Pancreas (tissue), 10 donors: ENCODE measurements at regions not wholly inside any gene's neighbourhood (a gene's known extent, or its start where the extent isn't known, plus 50 kb on each side); places are given as distances from the start of the nearest gene placed in this dataset.

Source experiments
- ATAC-seq, 4 donors: fragments of 200-7000 bp; cut with Tn5 transposase; one replicate each; pipeline versions ENCODE4 v1.8.0 to v1.9.1; 2020; ENCODE audit warnings: mild to moderate bottlenecking in 4 of 4, moderate library complexity in 4 of 4
- DNase-seq, 6 donors: peaks; one replicate each; pipeline ENCODE4 v3.0.0-alpha.2; 2020
- FAIRE-seq: peaks from 2 replicates; lab custom pipeline; 2012; peaks lifted over from hg19 to GRCh38; lab: Jason Lieb, UNC
- H3K27ac ChIP-seq, 4 donors: fragments of 200-600 bp; sonication (generic); 1 replicate in 3 of 4; 2 replicates in 1 of 4; pipeline versions ENCODE4 v1.5.0 to v1.8.0; 2020
- H3K27me3 ChIP-seq, 4 donors: fragments of 200-600 bp; one replicate each; pipeline ENCODE4 v1.8.0; 2021
- H3K36me3 ChIP-seq, 3 donors: fragments of 200-600 bp; sonication (generic) in 1 of 3; one replicate each; pipeline versions ENCODE4 v1.5.0 to v1.8.0; 2020 to 2021
- H3K4me1 ChIP-seq, 3 donors: fragments of 200-600 bp; one replicate each; pipeline ENCODE4 v1.8.0; 2021
- H3K4me3 ChIP-seq, 4 donors: fragments of 200-600 bp; sonication (generic) in 2 of 4; one replicate each; pipeline versions ENCODE4 v1.5.0 to v1.8.0; 2020 to 2021
- H3K9me3 ChIP-seq, 4 donors: fragments of 200-600 bp; one replicate each; pipeline ENCODE4 v1.8.0; 2021
- CTCF ChIP-seq, 4 donors: fragments of 200-600 bp; sonication (generic) in 3 of 4; IDR thresholded peaks; one replicate each; pipeline versions ENCODE4 v1.5.0 to v1.8.0; 2021; ENCODE audit warnings: antibody characterized with exemption in 4 of 4
- WGBS, 2 donors: extraction: QIAGEN DNeasy Blood & Tissue Kit; methylation state at CpG; one replicate each; pipeline ENCODE4 v1.1.7; 2013; 5-methylcytosine and 5-hydroxymethylcytosine counted together
- intact Hi-C, 3 donors: fragments of 100-400 bp; cut with DNase I; formaldehyde crosslinking; loops; one replicate each; pipeline versions ENCODE4 v1.11.1 to v1.14.2; 2022
- donor health status: healthy with polysubstance abuse.
- donor health status: DM: no; HTN: no; CAD: no; lungs with moderate emphysema.
- donor health status: DM: no; HTN: no; CAD: no.
- donor health status: control.
- donor health status: control.
- donor health status: Bipolar disorder and iron deficiency.
- donor health status: DM: yes; HTN: yes; CAD: no.
- donor health status: DM: no; HTN: no; CAD: no.
- donor health status: DM: no; HTN: no; CAD: no.
- donor health status: DM: yes; HTN: yes; CAD: no.

- H3K9me3 ChIP-seq: no peaks in the 10 kb centered on the region
- DNase-seq (no peak), ATAC-seq (no peak), FAIRE-seq (no peak)
- H3K27me3 ChIP-seq: no peaks in the 10 kb centered on the region
- H3K4me1 ChIP-seq: peaks cover 4 to 35% (median 23%) of the 10 kb centered on the region in 3 donors
- WGBS, 2 donors: 93 to 94% methylated on average over 1 of the region's 1 CpG
- no peak for TF ChIP-seq CTCF (IDR thresholded peaks at IDR 0.05)
- peak overlapping the region in 2 of 4 donors; percentile 77 to 85 for H3K27ac ChIP-seq
- intact Hi-C loops: no loop called here
- no peak overlapping the region for H3K4me3 ChIP-seq
- H3K36me3 ChIP-seq: no peaks in the 10 kb centered on the region
These were observed 240.1 kb upstream of the ZPLD1 start for GRCh38 chr3:102194760-102195159.

DNA sequence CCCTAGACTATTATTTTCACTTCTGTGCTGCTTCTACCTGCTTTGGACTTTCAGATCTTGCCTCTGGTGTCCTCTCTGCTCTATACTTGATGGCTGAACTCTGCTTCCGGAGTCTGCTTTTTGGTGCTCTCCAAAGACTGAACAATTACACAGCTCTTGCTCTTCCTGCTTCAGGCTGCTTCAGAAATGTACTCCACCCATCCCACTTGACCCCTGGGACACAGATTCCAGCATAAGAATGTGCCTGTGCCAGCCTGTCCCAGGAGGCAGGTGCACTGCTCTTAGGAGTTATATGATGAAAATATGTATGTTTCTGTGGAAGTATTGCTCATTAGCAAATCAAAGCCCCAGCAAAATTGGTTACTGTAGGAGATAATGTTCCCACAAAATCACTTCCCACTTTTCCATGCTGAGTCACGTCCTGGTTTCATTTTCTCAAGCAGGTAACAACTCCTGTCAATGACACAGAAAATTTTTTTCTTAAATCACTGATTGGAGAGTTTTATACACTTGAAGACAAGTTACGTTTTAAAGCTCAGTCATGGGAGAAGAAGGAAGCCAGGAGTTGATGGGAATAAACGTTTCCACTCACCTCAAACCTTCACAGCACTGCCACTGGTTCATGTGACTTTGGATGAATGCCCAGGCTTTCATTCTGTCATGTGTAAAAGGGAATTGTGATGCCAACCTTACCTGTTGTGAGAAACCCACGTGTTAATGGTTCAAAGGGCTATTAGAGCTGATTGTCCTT, 239.4 kb upstream of the ZPLD1 start:
- no peaks in the 10 kb centered on the region for H3K9me3 ChIP-seq
- no peak overlapping the region for H3K4me3 ChIP-seq
- no peaks in the 10 kb centered on the region for H3K36me3 ChIP-seq
- H3K27ac ChIP-seq: peak overlapping the region in 2 of 4 donors; percentile 77 to 85
- FAIRE-seq: no peak
- 20 to 21% methylated on average over 5 of the region's 5 CpGs for WGBS, 2 donors
- intact Hi-C loops: no loop called here
- DNase-seq: peak in 3 of 6 donors; percentile 41 to 81 (median 70)
- no peak for TF ChIP-seq CTCF (IDR thresholded peaks at IDR 0.05)
- peaks cover 4 to 29% (median 18%) of the 10 kb centered on the region in 3 donors for H3K4me1 ChIP-seq
- peak; percentile 85 to 92 (median 92) for ATAC-seq
- no peaks in the 10 kb centered on the region for H3K27me3 ChIP-seq

- intact Hi-C loops: no loop called here
- H3K27me3 ChIP-seq: no peaks in the 10 kb centered on the region
- no peak for TF ChIP-seq CTCF (IDR thresholded peaks at IDR 0.05)
- H3K9me3 ChIP-seq: no peaks in the 10 kb centered on the region
- H3K27ac ChIP-seq: no peak overlapping the region
- FAIRE-seq (no peak), DNase-seq (no peak), ATAC-seq (no peak)
- H3K4me1 ChIP-seq: peaks cover 0 to 12% (median 11%) of the 10 kb centered on the region in 3 donors
- H3K4me3 ChIP-seq: no peak overlapping the region
- no peaks in the 10 kb centered on the region for H3K36me3 ChIP-seq
These were observed 234.7 kb upstream of the ZPLD1 start for GRCh38 chr3:102200126-102200525.

GRCh38 chr3:102200560-102200959, 234.3 kb upstream of the ZPLD1 start:
- Histone ChIP-seq H3K9me3 (no peaks in the 10 kb centered on the region), H3K27ac (no peak overlapping the region), H3K27me3 (no peaks in the 10 kb centered on the region), H3K4me3 (no peak overlapping the region), H3K36me3 (no peaks in the 10 kb centered on the region), H3K4me1 (peaks cover 0 to 9% (median 8%) of the 10 kb centered on the region in 3 donors)
- FAIRE-seq (no peak), ATAC-seq (peak in 1 of 4 donors; percentile 23), DNase-seq (no peak)
- no peak for TF ChIP-seq CTCF (IDR thresholded peaks at IDR 0.05)
- intact Hi-C loops: no loop called here

- FAIRE-seq: no peak
These were observed 229.2 kb upstream of the ZPLD1 start for GRCh38 chr3:102205647-102206046.

More at GRCh38 chr3:102205647-102206046, 229.2 kb upstream of the ZPLD1 start:
- Histone ChIP-seq H3K4me1 (peaks cover 0 to 4% (median 0%) of the 10 kb centered on the region in 3 donors), H3K9me3 (no peaks in the 10 kb centered on the region), H3K27me3 (no peaks in the 10 kb centered on the region), H3K36me3 (no peaks in the 10 kb centered on the region), H3K4me3 (no peak overlapping the region), H3K27ac (no peak overlapping the region)
- intact Hi-C loops: no loop called here
- TF ChIP-seq CTCF (IDR thresholded peaks at IDR 0.05): no peak
- DNase-seq (no peak), ATAC-seq (peak in 2 of 4 donors; percentile 62 to 68)
- WGBS, 2 donors: 90 to 100% methylated on average over 1 of the region's 1 CpG
